8988T (cell line): ENCODE measurements at regions not wholly inside any gene's neighbourhood (a gene's known extent, or its start where the extent isn't known, plus 50 kb on each side); places are given as distances from the start of the nearest gene placed in this dataset.
"Not testable (repeated sequence)": the region's sequence is repeated elsewhere in the genome, so short reads cannot be mapped to it uniquely, and the experiment has no call there.

Experiments
- DNase-seq: peaks from one replicate; pipeline ENCODE4 v3.0.0; 2011

GRCh38 chr9:2397875-2398274 lies 223.7 kb upstream of the VLDLR start:
- not testable (repeated sequence) for DNase-seq

DNA sequence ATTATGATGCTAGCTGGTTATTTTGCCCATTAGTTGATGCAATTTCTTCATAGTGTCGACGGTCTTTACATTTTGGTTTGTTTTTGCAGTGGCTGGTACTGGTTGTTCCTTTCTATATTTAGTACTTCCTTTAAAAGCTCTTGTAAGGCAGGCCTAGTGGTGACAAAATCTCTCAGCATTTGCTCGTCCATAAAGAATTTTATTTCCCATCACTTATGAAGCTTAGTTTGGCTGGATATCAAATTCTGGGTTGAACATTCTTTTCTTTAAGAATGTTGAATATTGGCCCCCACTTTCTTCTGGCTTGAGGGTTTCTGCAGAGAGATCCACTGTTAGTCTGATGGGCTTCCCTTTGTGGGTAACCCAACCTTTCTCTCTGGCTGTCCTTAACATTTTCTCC lies 219.8 kb upstream of the VLDLR start:
- DNase-seq: not testable (repeated sequence)

DNA sequence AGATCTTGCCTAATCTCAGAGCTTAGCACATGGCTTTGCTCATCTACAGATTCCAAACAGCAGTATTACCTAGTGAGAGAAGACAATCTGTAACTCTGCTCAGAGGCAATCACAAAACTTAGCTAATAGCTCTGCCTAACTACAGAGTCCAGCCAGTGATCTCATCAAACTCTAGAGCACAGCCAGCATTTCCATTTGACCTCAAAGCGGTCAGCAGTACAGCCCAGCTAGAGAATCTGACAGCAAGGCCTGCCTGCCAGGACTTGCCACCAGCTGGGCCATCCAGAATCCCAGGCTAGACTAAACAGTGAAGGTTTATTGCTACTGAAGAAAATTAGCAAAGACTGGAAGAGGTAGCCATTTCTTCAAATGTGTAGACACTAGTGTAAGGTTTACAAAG lies 217.9 kb upstream of the VLDLR start:
- DNase-seq: no peak

GRCh38 chr9:2406252-2406651 lies 215.3 kb upstream of the VLDLR start:
- no peak for DNase-seq

DNA sequence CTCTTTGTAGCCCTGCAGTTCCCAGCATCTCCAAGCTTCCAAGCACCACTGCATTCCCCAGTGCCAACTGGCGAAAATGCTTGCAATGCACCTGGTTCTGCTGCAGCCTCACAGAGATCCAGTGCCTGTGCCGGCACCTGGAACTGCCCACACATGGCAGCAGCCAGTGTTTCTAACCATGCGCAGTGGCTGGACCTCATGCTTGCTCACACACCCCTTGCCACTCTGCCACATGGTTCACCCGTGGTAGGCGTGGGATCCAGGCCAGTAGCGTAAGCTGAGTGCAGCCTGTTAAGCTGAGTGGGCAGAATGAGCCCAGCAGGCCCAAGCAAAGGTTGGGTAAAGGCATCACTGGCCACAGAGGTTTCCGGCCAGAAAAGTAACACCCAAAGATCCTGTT lies 214.1 kb upstream of the VLDLR start:
- no peak for DNase-seq

- DNase-seq: no peak
These were observed 209.9 kb upstream of the VLDLR start for GRCh38 chr9:2411459-2412215.

- DNase-seq: no peak
These were observed 208.3 kb upstream of the VLDLR start for GRCh38 chr9:2413160-2413805.

GRCh38 chr9:2414465-2414864 lies 207.1 kb upstream of the VLDLR start:
- DNase-seq: no peak

- DNase-seq: no peak
These were observed 206.3 kb upstream of the VLDLR start for GRCh38 chr9:2415326-2415725.

- no peak for DNase-seq
These were observed 203.9 kb upstream of the VLDLR start for GRCh38 chr9:2417730-2418129.

- no peak for DNase-seq
These were observed 203.0 kb upstream of the VLDLR start for GRCh38 chr9:2418619-2419018.

DNA sequence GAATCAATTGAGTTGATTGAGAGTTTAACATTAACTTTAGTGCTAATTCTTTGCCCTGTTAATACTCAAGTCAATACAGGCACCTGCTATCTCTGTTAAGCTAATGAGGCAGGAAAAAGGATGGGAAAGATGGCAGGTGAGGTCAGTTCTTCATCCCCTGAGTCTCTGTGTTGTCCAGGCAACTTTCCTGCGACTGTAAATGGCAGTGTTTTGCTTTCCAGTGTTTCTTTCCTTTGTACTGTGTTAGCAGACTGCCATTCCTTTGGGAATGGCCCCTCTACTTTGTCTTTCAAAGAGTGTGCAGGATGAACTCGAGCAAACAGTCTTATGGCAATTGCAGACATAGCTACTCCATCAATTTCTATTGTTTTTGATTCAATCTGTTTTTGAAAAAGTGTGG lies 202.2 kb upstream of the VLDLR start:
- no peak for DNase-seq

GRCh38 chr9:2420543-2420942 lies 201.0 kb upstream of the VLDLR start:
- no peak for DNase-seq

GRCh38 chr9:2424619-2425033 lies 197.0 kb upstream of the VLDLR start:
- no peak for DNase-seq

- no peak for DNase-seq
These were observed 195.9 kb upstream of the VLDLR start for GRCh38 chr9:2425676-2426075.

DNA sequence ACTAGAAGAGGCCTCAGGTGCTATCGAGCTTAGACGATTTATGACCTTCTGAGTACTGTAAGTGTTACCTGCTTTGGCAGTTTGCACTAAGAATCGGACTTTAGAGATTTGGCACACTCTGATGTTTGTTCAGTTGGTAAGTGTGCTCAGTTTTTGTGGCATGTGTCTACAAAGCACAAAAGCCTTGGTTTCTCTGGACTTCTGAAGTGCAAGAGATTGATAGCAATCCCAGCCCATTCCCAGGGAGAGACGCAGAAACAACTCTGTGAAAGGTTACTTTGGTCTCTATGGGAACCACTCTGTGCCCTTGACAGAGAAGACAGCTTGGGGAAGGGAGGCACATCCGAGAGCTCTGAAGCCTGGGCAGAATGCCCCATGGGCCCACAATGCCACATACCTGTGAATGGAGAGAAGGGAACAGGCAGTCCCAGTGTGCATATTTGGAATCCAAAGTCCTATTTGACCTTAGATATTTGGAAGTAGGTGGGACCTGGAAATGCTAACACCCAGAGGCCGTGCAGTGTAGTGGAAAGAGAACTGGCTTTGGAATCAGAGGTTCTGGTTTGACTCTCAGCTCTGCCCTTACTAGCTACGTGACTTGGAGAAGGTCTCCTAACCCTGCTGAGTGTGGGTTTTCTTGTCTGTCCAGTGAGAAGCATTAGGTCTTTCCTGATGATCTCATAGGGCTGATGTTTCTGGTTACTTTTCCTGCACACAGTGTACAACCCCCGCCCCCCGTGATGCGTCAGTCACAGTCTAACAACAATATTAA lies 194.3 kb upstream of the VLDLR start:
- DNase-seq: no peak

DNA sequence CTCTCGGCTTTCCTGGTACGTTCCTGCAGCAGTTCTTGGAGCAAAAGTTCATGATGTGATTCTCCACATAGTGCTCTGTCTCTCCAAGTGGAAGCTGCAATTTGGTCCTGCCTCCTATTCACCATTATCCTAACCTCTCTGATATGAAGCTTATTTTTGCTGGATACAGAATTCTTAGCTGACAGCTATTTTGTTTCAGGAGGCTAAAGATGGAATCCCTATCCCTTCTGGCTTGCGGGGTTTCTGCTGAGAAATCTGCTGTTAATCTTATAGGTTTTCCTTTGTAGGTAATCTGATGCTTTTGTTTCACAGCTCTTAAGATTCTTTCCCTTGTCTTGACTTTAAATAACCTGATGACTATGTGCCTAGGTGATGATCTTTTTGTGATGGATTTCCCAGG lies 181.6 kb upstream of the VLDLR start:
- DNase-seq: no peak

- not testable (repeated sequence) for DNase-seq
These were observed 177.7 kb upstream of the VLDLR start for GRCh38 chr9:2443933-2444332.

DNA sequence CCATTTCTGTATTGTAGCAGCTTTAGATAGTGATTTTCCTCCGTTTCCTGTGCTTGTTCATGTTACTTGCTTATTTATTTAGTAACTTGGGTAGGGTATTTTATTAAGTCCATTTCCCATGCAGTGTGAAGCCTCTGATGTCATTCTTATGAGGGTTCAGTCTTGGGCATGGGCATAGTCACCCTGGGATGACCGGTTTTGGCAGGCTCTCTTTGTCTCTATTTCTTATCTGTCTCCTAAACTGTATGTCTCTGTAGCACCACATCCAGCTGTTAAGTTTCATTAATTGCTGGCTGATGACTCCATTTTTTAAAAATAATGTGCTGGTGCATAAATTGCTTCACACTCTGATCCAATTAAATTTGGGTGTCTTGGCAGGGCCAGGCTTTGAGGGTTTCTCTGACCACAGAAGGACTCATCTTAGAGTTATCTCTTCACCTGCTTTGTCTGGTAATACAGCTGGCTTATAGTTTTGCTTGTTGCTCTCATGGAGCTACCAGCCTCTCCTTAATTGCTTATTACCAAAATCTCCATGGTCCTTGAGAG lies 173.3 kb upstream of the VLDLR start:
- no peak for DNase-seq

DNA sequence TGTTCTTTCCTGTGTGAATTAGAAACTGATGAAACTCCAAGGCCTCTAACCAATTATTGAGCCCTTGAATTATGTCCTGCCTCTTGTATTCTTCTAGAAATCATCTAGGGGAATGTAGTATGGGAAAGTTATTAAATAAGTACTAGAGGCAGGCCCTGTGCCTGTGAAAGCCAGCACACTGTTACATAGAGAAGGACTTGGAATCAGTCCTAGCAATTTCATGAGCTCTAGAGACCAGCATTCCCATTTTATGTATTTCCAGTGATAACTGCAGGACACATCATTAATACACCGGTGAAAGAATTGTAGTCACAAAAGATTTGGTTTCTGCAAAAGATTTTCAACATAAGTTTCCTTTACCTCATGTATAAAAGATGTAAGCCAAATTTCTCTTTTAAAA lies 168.5 kb upstream of the VLDLR start:
- no peak for DNase-seq

GRCh38 chr9:2453701-2454100 lies 167.9 kb upstream of the VLDLR start:
- DNase-seq: no peak

DNA sequence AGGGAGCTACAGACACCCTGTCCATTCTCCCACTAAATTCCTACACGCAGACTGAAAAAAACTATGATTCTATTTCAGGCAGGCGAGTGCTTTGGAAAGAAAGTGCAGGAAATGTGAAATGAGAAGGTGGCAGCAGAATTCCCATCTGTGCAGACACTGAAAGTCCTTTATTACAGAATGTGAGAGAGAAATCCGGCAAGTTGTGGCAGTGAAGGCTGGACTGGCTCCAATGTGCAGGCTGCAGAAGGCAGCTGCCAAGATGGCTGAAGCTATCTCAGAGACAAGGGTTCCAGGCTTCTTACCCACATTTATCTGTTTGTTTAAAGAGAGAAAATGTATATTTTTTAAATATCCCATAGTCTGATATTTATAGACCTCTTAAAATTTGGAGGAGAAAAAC lies 161.8 kb upstream of the VLDLR start:
- no peak for DNase-seq

DNA sequence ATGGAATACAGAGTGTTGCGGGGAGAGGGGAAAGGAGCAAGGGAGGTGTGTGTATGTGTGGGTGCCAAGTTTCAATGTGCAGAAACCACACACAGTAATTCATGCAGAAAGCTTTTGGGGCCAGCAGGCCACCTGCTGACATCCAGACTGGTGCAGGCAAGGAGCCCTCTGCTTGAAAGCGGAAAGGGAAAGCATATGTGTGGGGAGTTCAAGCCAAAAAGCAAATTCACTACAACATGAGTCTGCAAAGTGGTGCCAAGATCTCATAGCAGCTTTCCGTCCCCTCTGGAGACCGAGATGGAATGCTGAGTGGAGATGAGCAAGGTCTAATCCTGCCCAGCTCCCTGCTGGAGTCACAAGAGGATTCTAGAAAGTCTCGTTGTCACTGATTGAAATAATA lies 159.7 kb upstream of the VLDLR start:
- DNase-seq: no peak

- no peak for DNase-seq
These were observed 157.0 kb upstream of the VLDLR start for GRCh38 chr9:2464624-2465023.
